ENCODE measurements at regions not wholly inside any gene's neighbourhood (a gene's known extent, or its start where the extent isn't known, plus 50 kb on each side); places are given as distances from the start of the nearest gene placed in this dataset.

- Mint-ChIP-seq H3K4me3 (ENCODE audit: unreplicated experiment) (no peak overlapping the region), H3K27ac (ENCODE audit: unreplicated experiment) (no peak overlapping the region), H3K9me3 (ENCODE audit: unreplicated experiment) (no peaks in the 10 kb centered on the region), H3K36me3 (ENCODE audit: unreplicated experiment) (no peaks in the 10 kb centered on the region), H3K4me1 (ENCODE audit: unreplicated experiment) (peaks cover 6% of the 10 kb centered on the region), H3K27me3 (ENCODE audit: unreplicated experiment) (peaks cover 6% of the 10 kb centered on the region)
- DNase-seq (ENCODE audit: extremely low spot score, unreplicated experiment), result no peak
- TF ChIP-seq, protein P1, sequence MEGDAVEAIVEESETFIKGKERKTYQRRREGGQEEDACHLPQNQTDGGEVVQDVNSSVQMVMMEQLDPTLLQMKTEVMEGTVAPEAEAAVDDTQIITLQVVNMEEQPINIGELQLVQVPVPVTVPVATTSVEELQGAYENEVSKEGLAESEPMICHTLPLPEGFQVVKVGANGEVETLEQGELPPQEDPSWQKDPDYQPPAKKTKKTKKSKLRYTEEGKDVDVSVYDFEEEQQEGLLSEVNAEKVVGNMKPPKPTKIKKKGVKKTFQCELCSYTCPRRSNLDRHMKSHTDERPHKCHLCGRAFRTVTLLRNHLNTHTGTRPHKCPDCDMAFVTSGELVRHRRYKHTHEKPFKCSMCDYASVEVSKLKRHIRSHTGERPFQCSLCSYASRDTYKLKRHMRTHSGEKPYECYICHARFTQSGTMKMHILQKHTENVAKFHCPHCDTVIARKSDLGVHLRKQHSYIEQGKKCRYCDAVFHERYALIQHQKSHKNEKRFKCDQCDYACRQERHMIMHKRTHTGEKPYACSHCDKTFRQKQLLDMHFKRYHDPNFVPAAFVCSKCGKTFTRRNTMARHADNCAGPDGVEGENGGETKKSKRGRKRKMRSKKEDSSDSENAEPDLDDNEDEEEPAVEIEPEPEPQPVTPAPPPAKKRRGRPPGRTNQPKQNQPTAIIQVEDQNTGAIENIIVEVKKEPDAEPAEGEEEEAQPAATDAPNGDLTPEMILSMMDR (IDR thresholded peaks at IDR 0.05), result no peak
These were observed 78.6 kb upstream of the BOD1L1 start for GRCh38 chr4:13706120-13706519.

- TF ChIP-seq, protein P1 (IDR thresholded peaks at IDR 0.05), result no peak
- Mint-ChIP-seq H3K4me3 (ENCODE audit: unreplicated experiment) (no peak overlapping the region), H3K27me3 (ENCODE audit: unreplicated experiment) (peaks cover 6% of the 10 kb centered on the region), H3K4me1 (ENCODE audit: unreplicated experiment) (peaks cover 6% of the 10 kb centered on the region), H3K9me3 (ENCODE audit: unreplicated experiment) (no peaks in the 10 kb centered on the region), H3K36me3 (ENCODE audit: unreplicated experiment) (no peaks in the 10 kb centered on the region), H3K27ac (ENCODE audit: unreplicated experiment) (no peak overlapping the region)
- DNase-seq (ENCODE audit: extremely low spot score, unreplicated experiment), result no peak
These were observed 79.2 kb upstream of the BOD1L1 start for GRCh38 chr4:13706716-13707115.

DNA sequence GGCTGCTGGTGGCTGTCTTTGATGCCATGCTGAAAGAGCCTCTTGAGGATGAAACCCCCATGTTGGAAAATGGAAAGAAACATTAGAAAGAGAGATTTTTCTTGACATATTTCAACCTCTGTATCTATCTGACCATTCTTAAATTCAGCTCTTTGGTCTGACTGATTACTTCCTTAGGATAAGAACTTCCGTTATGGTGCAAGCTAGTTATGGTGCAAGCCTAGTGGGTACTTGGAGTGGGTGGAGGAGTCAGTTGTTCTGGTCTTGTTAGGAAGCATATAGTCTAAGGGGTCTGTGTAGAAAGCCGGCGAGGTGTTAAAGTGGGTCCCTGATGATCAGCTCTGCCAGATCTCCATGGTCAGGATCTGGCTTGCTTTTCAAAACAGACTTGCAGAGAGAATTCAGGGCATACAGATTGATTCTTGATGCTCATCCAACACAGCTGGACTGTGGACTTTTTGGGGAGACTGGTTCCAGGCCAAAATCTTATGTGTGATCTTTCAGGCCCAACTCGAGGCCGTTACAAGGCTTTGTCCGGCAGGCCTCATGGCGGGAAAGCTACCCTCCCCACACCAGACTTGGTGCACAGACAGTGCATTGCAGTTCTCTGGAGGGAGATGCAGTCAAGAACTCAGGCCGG, 82.8 kb upstream of the BOD1L1 start:
- no peak overlapping the region for H3K27ac Mint-ChIP-seq (ENCODE audit: unreplicated experiment)
- TF ChIP-seq, protein P1 (IDR thresholded peaks at IDR 0.05), result no peak
- H3K4me3 Mint-ChIP-seq (ENCODE audit: unreplicated experiment), result no peak overlapping the region

DNA sequence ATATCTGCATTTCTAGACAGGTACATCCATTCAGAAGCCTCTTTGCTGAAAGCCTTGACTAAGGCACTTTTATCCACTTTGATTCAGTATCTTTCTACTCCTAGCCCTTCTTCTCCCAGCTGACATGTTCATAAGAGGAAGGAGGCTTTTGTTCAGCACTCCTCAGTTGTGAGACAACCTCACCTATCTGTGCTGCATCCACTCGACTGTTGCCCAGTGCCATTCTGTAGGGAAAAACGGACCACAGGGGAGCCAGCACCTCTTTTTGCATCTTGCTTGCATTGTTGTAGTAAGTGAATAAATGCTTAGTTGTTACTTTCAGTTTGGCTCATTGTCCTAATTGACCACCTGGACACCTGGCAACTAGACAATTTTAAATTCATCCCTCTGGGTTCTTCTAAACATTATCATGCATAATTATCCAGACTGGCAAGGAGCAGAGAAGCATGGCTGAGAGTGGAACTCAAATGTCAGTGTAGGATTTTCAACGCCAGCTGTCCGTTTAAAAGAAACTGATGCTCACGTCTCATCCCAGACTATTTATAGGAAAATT, 83.8 kb upstream of the BOD1L1 start:
- H3K27me3 Mint-ChIP-seq (ENCODE audit: unreplicated experiment), result peaks cover 17% of the 10 kb centered on the region
- DNase-seq (ENCODE audit: extremely low spot score, unreplicated experiment), result no peak

More for the DNA sequence above, 82.8 kb upstream of the BOD1L1 start:
- H3K27me3 Mint-ChIP-seq (ENCODE audit: unreplicated experiment), result peaks cover 13% of the 10 kb centered on the region
- H3K36me3 Mint-ChIP-seq (ENCODE audit: unreplicated experiment), result no peaks in the 10 kb centered on the region
- no peak for DNase-seq (ENCODE audit: extremely low spot score, unreplicated experiment)
- no peaks in the 10 kb centered on the region for H3K4me1 Mint-ChIP-seq (ENCODE audit: unreplicated experiment)
- H3K9me3 Mint-ChIP-seq (ENCODE audit: unreplicated experiment), result no peaks in the 10 kb centered on the region

DNA sequence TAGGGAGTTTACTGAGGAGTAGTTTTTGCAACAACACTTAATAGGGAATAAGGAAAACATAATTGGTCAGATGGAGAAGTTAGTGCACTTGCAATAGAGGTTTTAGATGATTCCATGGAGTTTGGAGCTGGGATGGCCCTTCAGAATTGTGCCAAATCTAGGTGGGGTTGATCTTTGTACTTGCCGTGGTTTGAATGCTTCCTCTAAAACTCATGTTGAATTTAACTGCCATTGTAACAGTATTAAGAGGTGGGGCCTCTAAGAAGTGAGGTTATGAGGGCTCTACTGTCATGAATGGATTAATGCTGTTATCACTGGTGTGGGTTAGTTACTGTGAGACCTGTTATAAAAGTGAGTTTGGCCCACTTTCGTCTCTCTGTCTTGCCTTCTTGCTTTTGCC, 94.4 kb upstream of the BOD1L1 start:
- TF ChIP-seq, protein P1 (IDR thresholded peaks at IDR 0.05), result no peak
- H3K27me3 Mint-ChIP-seq (ENCODE audit: unreplicated experiment), result peaks cover 49% of the 10 kb centered on the region
- DNase-seq (ENCODE audit: extremely low spot score, unreplicated experiment), result no peak
- no peaks in the 10 kb centered on the region for H3K36me3 Mint-ChIP-seq (ENCODE audit: unreplicated experiment)
- no peaks in the 10 kb centered on the region for H3K9me3 Mint-ChIP-seq (ENCODE audit: unreplicated experiment)
- no peak overlapping the region for H3K27ac Mint-ChIP-seq (ENCODE audit: unreplicated experiment)
- H3K4me3 Mint-ChIP-seq (ENCODE audit: unreplicated experiment), result no peak overlapping the region
- no peaks in the 10 kb centered on the region for H3K4me1 Mint-ChIP-seq (ENCODE audit: unreplicated experiment)

More for the DNA sequence above, 83.8 kb upstream of the BOD1L1 start:
- no peaks in the 10 kb centered on the region for H3K36me3 Mint-ChIP-seq (ENCODE audit: unreplicated experiment)
- TF ChIP-seq, protein P1 (IDR thresholded peaks at IDR 0.05), result no peak
- no peak overlapping the region for H3K4me3 Mint-ChIP-seq (ENCODE audit: unreplicated experiment)
- no peaks in the 10 kb centered on the region for H3K9me3 Mint-ChIP-seq (ENCODE audit: unreplicated experiment)
- H3K4me1 Mint-ChIP-seq (ENCODE audit: unreplicated experiment), result no peaks in the 10 kb centered on the region
- no peak overlapping the region for H3K27ac Mint-ChIP-seq (ENCODE audit: unreplicated experiment)
